ENCODE measurements at regions not wholly inside any gene's neighbourhood (a gene's known extent, or its start where the extent isn't known, plus 50 kb on each side); places are given as distances from the start of the nearest gene placed in this dataset.

- TF ChIP-seq CTCF (IDR thresholded peaks at IDR 0.05) (no peak), POLR2A (IDR thresholded peaks at IDR 0.05) (no peak)
Observed at GRCh38 chr16:35516551-35516950, 2057.1 kb downstream of the TP53TG3F start.

Data from adrenal gland (tissue), 5 donors.